Neural progenitor cell (in vitro differentiated cells): ENCODE measurements at regions not wholly inside any gene's neighbourhood (a gene's known extent, or its start where the extent isn't known, plus 50 kb on each side); places are given as distances from the start of the nearest gene placed in this dataset.
A peak's percentile ranks its signal among the peaks of the same experiment; 100 is the strongest.

ENCODE experiments used
- DNase-seq: peaks from one replicate; pipeline ENCODE4 v3.0.0-alpha.2; 2016; ENCODE audit warnings: low spot score
- H2AFZ ChIP-seq: fragments of 200-600 bp; sonication (generic); replicated peaks from 2 replicates; pipeline ENCODE4 v1.6.1; 2016; ENCODE audit warnings: antibody characterized with exemption
- H3F3A ChIP-seq: fragments of 200-600 bp; sonication (generic); 2 replicates; pipeline ENCODE4 v1.6.1; 2016; ENCODE audit warnings: antibody characterized with exemption, low read depth
- H3K27ac ChIP-seq: fragments of 200-600 bp; sonication (generic); 2 replicates; pipeline ENCODE4 v1.5.1; 2016; ENCODE audit warnings: mild to moderate bottlenecking
- H3K27me3 ChIP-seq: fragments of 200-600 bp; sonication (generic); 2 replicates; pipeline ENCODE4 v1.6.1; 2016; ENCODE audit warnings: mild to moderate bottlenecking, moderate library complexity
- H3K36me3 ChIP-seq: fragments of 200-600 bp; sonication (generic); 2 replicates; pipeline ENCODE4 v1.5.1; 2016
- H3K4me1 ChIP-seq: fragments of 200-600 bp; sonication (generic); 2 replicates; pipeline ENCODE4 v1.6.1; 2016; ENCODE audit warnings: mixed run types
- H3K4me2 ChIP-seq: fragments of 200-600 bp; sonication (generic); 2 replicates; pipeline ENCODE4 v1.6.1; 2016
- H3K4me3 ChIP-seq: fragments of 200-600 bp; sonication (generic); 2 replicates; pipeline ENCODE4 v1.5.1; 2016
- H3K79me2 ChIP-seq: fragments of 200-600 bp; sonication (generic); 2 replicates; pipeline ENCODE4 v1.6.1; 2016; ENCODE audit warnings: low read depth
- H3K9ac ChIP-seq: fragments of 200-600 bp; sonication (generic); 2 replicates; pipeline ENCODE4 v1.6.1; 2016
- H3K9me3 ChIP-seq: fragments of 200-600 bp; sonication (generic); 2 replicates; pipeline ENCODE4 v1.5.1; 2016; ENCODE audit warnings: low read depth
- H4K20me1 ChIP-seq: fragments of 200-600 bp; sonication (generic); 2 replicates; pipeline ENCODE4 v1.6.1; 2016; ENCODE audit warnings: low read depth
- H3K27ac Mint-ChIP-seq: 3 replicates; pipeline ENCODE4 v1.8.0; 2021; ENCODE audit warnings: mixed read lengths
- H3K27me3 Mint-ChIP-seq: 2 replicates; pipeline ENCODE4 v1.8.0; 2022; ENCODE audit warnings: low read depth, mild to moderate bottlenecking, inconsistent platforms, moderate library complexity, mixed read lengths; ENCODE audit not compliant: insufficient read depth
- H3K36me3 Mint-ChIP-seq: 3 replicates; pipeline ENCODE4 v1.8.0; 2021; ENCODE audit warnings: mixed read lengths
- H3K4me1 Mint-ChIP-seq: 3 replicates; pipeline ENCODE4 v1.8.0; 2021; ENCODE audit warnings: mixed read lengths
- H3K4me3 Mint-ChIP-seq: 3 replicates; pipeline ENCODE4 v1.8.0; 2021; ENCODE audit warnings: mild to moderate bottlenecking, moderate library complexity, mixed read lengths
- H3K9me3 Mint-ChIP-seq: 3 replicates; pipeline ENCODE4 v1.8.0; 2020; ENCODE audit warnings: mixed read lengths
- EZH2 ChIP-seq: fragments of 200-600 bp; sonication (generic); IDR thresholded peaks from 2 replicates; pipeline ENCODE4 v1.6.1; 2017; ENCODE audit warnings: antibody characterized with exemption, mild to moderate bottlenecking, moderate library complexity
- EZH2phosphoT487 ChIP-seq: fragments of 200-600 bp; sonication (generic); IDR thresholded peaks from 2 replicates; pipeline ENCODE4 v1.6.1; 2017; ENCODE audit warnings: antibody characterized with exemption
- TF ChIP-seq, protein P1 (sequence below): fragments of 200-600 bp; sonication (generic); IDR thresholded peaks from 2 replicates; pipeline ENCODE4 v1.5.1; 2017; ENCODE audit warnings: antibody characterized with exemption, mild to moderate bottlenecking

DNA sequence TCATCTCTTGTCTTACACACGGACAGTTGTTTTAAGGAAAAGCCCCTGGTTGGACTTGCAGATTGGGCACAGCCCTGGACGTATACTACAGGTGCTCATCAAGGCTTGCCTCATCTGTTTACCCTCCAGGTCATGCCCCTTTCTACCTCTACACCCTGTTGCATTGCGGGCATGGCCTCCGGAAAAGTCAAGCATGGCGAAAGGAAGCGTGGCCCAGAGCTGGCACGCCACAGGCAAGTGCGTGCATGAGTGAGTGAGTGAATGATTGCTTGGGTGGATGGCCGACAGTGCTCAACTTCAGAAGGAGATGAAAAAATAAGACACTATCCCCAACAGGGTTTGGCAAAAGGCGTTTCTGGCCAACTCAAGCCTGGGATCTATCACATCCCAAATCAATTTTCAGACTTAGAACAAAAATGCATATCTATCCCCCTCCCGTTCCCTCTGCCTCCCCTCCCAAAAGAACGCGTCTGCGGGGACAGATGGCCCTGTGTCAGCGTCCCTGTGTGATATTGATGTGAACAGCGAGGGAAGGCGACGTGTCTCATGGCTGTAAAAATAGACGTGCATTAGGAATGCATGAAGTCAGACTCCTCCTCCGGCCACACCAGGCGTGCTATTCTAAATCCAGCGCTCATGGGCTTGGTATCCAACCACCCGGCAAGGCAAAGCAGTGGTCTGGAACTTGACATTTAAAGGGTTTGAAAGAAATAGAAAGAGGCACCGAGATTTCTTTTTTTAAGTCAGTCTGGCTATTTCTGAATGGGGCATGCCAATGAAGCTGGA, 96.0 kb downstream of the RPLP1 start:
- H3K9ac ChIP-seq, result no peak overlapping the region
- no peaks in the 10 kb centered on the region for H3K79me2 ChIP-seq
- H3K27ac ChIP-seq, result no peak overlapping the region
- Mint-ChIP-seq H3K36me3 (peaks cover 2% of the 10 kb centered on the region), H3K4me3 (no peak overlapping the region), H3K9me3 (peaks cover 14% of the 10 kb centered on the region), H3K4me1 (peaks cover 27% of the 10 kb centered on the region), H3K27ac (peak overlapping the region; percentile 40), H3K27me3 (peaks cover 5% of the 10 kb centered on the region)
- DNase-seq, result no peak
- TF ChIP-seq EZH2phosphoT487 (no peak), EZH2 (no peak)
- no peak overlapping the region for H3K4me2 ChIP-seq
- H3K27me3 ChIP-seq, result no peaks in the 10 kb centered on the region
- no peaks in the 10 kb centered on the region for H4K20me1 ChIP-seq
- no peak overlapping the region for H2AFZ ChIP-seq
- H3K4me1 ChIP-seq, result no peaks in the 10 kb centered on the region
- H3F3A ChIP-seq, result no peaks in the 10 kb centered on the region
- H3K9me3 ChIP-seq, result no peaks in the 10 kb centered on the region
- H3K36me3 ChIP-seq, result no peaks in the 10 kb centered on the region
- H3K4me3 ChIP-seq, result no peak overlapping the region

DNA sequence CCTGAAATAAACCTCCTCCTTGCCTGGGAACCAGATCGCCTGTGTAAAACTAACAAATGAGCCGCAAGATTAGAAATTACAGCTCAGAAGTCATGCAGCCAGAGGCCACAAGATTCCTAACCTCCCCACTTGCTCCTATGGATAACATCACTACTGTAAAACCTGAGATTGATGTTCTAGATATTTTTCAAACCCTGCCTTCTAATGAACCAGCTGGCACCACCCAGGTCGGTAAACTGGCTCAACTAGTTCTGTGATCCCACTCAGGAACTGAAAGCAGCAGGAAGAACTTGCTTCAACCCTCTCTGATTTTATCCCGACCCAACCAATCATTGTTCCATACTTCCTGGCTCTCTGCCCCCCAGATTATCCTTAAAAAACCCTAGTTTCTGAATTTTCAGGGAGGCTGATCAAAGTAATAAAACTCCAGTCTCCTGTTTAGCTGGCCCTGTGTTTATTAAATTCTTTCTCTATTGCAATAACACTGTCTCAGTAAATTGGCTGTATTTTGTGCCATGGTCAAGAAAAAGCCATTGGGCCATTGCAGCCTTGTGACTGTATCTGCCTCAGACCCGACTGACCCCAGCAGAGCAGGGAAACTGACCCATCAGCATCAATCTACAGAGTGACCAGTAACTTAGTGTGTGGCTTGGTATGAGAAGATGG, 98.9 kb downstream of the RPLP1 start:
- Histone ChIP-seq H2AFZ (no peak overlapping the region), H3K9ac (no peak overlapping the region), H3K4me3 (no peak overlapping the region), H3K27ac (no peak overlapping the region), H3K27me3 (no peaks in the 10 kb centered on the region), H3F3A (no peaks in the 10 kb centered on the region), H3K36me3 (no peaks in the 10 kb centered on the region), H3K79me2 (no peaks in the 10 kb centered on the region), H3K4me2 (no peak overlapping the region), H4K20me1 (no peaks in the 10 kb centered on the region), H3K9me3 (no peaks in the 10 kb centered on the region), H3K4me1 (peaks cover 11% of the 10 kb centered on the region)
- H3K27me3 Mint-ChIP-seq, result peaks cover 4% of the 10 kb centered on the region
- H3K4me3 Mint-ChIP-seq, result no peak overlapping the region
- DNase-seq, result no peak
- H3K36me3 Mint-ChIP-seq, result peaks cover 2% of the 10 kb centered on the region
- H3K9me3 Mint-ChIP-seq, result peaks cover 14% of the 10 kb centered on the region
- peaks cover 27% of the 10 kb centered on the region for H3K4me1 Mint-ChIP-seq
- TF ChIP-seq EZH2phosphoT487, result no peak
- TF ChIP-seq, protein P1, sequence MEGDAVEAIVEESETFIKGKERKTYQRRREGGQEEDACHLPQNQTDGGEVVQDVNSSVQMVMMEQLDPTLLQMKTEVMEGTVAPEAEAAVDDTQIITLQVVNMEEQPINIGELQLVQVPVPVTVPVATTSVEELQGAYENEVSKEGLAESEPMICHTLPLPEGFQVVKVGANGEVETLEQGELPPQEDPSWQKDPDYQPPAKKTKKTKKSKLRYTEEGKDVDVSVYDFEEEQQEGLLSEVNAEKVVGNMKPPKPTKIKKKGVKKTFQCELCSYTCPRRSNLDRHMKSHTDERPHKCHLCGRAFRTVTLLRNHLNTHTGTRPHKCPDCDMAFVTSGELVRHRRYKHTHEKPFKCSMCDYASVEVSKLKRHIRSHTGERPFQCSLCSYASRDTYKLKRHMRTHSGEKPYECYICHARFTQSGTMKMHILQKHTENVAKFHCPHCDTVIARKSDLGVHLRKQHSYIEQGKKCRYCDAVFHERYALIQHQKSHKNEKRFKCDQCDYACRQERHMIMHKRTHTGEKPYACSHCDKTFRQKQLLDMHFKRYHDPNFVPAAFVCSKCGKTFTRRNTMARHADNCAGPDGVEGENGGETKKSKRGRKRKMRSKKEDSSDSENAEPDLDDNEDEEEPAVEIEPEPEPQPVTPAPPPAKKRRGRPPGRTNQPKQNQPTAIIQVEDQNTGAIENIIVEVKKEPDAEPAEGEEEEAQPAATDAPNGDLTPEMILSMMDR, result no peak
- no peak for TF ChIP-seq EZH2
- no peak overlapping the region for H3K27ac Mint-ChIP-seq

DNA sequence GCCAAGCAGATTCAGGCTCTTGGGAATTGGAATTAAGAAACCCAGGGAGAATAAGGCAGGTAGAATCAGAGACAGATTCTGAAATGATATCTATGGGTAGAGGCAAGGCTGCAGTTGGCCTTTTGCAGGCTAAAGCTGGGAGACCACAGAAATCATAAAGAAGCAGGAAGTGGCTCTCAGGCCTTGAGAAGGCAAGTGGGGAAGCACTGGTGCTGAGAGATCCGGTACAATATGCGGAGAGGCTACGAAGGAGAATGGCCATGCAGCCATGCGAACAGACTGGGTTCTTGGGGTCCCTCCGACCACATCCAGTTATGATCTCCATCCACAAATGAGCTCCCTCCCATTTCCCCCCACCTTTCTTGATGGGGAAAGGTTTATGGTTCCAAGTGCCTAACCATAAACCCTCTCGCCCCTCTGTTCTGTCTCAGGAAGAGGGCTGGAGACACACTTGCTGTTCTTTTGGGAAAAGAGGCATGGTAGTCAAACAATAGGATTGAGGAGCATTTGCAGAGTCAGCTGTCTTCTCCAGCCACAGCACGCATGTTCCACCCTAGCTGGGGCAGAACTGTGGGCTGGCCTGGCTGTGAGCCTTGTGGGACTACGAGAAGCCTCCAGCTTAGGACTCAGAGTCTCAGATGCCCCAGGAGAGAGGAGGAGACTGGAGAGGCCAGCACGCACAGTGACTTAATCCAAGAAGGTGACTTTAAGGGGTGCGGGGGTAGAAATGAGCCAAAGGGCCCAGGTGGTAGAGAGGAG, 99.6 kb downstream of the RPLP1 start:
- H3K27me3 ChIP-seq, result no peaks in the 10 kb centered on the region
- Mint-ChIP-seq H3K36me3 (peaks cover 2% of the 10 kb centered on the region), H3K27me3 (peaks cover 4% of the 10 kb centered on the region), H3K4me1 (peaks cover 33% of the 10 kb centered on the region), H3K9me3 (peaks cover 14% of the 10 kb centered on the region), H3K27ac (no peak overlapping the region), H3K4me3 (no peak overlapping the region)
- H2AFZ ChIP-seq, result no peak overlapping the region
- H3K4me1 ChIP-seq, result peaks cover 18% of the 10 kb centered on the region
- H3K9me3 ChIP-seq, result no peaks in the 10 kb centered on the region
- no peaks in the 10 kb centered on the region for H3F3A ChIP-seq
- H3K36me3 ChIP-seq, result no peaks in the 10 kb centered on the region
- H3K27ac ChIP-seq, result no peak overlapping the region
- no peak overlapping the region for H3K4me3 ChIP-seq
- no peaks in the 10 kb centered on the region for H3K79me2 ChIP-seq
- H4K20me1 ChIP-seq, result no peaks in the 10 kb centered on the region
- H3K9ac ChIP-seq, result no peak overlapping the region
- no peak for TF ChIP-seq EZH2phosphoT487
- TF ChIP-seq, protein P1, result no peak
- no peak for TF ChIP-seq EZH2
- no peak for DNase-seq
- H3K4me2 ChIP-seq, result no peak overlapping the region
